ENCODE measurements at regions not wholly inside any gene's neighbourhood (a gene's known extent, or its start where the extent isn't known, plus 50 kb on each side); places are given as distances from the start of the nearest gene placed in this dataset.
"Not testable (repeated sequence)": the region's sequence is repeated elsewhere in the genome, so short reads cannot be mapped to it uniquely, and the experiment has no call there.

DNA sequence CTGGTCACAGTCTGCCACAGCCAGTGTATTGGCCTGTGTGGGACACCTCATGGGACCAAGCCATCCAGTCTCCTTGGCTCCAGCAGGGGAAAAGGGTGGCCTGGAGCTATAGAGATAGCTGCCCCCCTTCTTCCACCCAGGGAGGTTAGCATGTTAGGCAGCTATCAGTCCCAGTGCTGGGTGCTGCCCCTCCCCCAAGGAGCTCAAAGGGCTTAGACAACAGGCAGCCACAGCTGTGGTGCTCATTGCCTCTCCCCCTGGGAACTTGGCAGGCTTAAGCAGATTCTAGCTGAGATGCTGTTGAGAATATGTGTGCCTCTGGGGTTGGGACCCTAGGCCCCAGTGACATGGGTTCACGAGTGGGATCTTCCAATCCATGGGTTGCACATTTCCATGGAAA, 226.0 kb upstream of the PTGER4 start:
- no peak for DNase-seq

DNA sequence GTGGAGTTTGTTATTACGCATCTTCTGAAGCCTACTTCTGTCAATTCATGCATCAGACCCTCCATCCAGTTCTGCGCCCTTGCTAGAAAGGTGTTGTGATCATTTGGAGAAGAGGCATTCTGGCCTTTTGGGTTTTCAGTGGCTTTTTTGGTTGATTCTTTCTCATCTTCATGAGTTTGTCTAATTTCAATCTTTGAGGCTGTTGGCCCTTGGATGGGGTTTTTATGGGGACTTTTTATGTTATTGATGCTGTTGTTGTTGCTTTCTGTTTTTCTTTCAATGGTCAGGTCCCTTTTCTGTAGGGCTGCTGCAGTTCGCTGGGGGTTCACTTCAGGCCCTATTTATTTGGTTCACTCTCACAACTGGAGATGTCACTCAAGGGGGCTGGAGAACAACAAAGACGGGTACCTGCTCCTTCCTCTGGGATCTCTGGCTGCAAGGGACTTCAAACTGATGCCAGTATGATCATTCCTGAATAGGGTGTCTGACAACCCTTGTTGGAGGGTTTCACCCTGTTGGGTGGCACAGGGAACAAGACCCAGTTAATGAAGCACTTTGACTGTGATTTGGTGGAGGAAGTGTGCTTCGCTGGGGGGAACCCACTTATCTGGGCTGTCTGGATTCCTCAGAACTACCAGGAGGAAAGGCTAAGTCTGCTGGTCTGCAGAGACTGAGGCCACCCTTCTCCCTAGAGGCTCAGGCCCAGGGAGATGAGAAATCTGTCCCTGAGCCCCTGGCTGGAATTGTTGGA, 226.7 kb upstream of the PTGER4 start:
- no peak for DNase-seq

DNA sequence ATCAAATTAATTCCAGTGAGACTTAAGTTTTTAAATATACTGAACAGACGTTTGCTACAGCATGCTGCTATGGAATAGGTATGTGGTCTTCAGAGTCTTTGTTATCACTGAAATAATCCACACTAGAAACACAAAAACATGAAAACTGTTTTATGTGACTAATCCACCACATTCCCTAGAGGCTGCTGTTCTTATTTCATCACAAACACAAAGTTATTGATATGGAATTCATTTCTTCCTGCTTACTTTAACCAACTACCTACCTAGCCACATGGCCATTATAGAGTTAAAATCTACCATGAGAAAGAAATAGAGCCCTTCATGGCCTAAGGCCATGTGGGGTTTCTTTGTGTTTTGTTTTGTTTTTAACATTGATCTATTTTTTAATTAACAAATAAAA, 232.3 kb upstream of the PTGER4 start:
- peak; percentile 39 for DNase-seq

- peak; percentile 87 for DNase-seq
Observed at GRCh38 chr5:40446910-40447309, 232.8 kb upstream of the PTGER4 start.

- peak; percentile 15 for DNase-seq
Observed at GRCh38 chr5:40442346-40442745, 237.4 kb upstream of the PTGER4 start.

GRCh38 chr5:40441733-40442132, 238.0 kb upstream of the PTGER4 start:
- no peak for DNase-seq

DNA sequence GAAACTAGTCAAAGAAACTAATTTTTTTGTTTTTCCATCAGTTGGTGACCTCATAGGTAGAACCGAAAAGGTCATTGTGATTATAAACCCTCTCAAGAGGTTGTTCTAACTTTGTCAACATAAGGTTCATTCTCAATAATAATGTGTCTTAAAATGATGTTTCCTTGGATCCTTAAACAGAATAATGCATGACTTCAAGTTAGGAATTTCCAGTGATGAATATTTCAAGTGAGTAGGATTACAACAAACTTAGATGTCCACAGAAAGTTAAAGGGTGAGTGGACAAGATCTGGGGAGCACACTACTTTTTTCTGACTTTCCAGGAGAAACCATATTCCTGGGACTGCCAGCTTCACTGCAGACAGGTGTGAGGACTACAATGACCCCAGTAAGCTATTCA, 239.0 kb upstream of the PTGER4 start:
- DNase-seq, result no peak

GRCh38 chr5:40439103-40439502, 240.6 kb upstream of the PTGER4 start:
- DNase-seq, result not testable (repeated sequence)

GRCh38 chr5:40438646-40439045, 241.1 kb upstream of the PTGER4 start:
- not testable (repeated sequence) for DNase-seq

DNA sequence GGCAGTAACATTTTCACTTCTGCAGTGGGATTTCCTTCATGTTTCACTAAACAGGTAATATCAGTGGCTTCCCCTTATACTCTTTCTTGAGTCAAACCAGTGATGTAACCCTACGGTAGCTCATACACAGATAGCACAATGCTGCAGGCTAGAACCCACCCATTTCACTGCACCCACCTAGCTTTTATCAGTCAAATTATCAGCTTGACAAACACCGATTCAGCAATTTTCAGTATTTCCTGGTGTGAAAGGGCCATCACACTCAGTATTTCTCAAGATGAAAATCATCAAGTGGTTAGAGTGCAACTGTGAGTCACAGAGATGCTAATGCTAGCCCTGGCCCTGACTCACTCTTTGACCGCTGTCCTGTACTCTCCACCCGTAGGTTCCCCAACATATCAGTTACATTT, 242.3 kb upstream of the PTGER4 start:
- peak; percentile 92 for DNase-seq

DNA sequence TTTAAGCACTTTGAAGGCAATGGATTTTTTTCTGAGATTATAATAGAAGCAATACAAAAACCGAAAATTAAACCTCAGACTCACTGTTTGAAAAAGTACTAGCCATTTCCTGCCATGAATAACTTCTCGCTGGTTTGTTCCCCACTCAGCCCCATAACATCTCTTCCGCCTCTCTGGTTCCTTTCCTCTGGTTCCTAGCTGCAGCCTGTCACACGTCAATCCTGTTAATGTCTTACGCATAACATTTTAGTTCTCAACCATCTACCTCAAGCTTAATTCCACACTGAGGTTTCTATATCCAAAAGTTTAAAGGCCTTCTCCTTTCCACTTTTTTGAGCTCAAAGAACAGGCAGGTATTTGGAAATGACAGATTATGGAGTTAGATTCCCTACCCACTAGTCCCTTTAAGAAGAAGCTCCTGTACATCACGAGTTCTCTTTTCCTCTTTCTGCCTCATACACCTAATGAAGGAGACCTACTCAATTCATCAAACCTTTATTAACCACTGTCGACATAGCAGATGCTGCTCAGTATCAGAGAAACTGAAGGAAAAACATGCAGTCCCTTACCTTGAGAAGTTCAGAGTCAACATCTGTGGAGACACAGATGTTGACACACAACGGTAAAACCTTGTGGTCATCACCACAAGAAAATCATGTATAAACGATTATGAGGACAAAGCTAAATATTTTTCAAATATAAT, 243.0 kb upstream of the PTGER4 start:
- DNase-seq, result no peak

DNA sequence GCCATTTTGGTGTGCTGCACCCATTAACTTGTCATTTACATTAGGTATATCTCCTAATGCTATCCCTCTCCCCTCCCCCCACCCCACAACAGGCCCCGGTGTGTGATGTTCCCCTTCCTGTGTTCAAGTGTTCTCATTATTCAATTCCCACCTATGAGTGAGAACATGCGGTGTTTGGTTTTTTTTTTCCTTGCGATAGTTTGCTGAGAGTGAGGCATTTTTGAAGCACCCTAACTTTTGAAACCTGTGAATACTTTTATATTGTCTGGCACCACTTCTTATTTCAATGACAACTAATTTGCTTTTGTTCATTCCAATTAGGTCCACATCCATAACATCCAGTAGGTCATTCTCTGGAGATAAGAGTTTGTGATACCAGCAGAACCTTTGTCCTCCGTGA, 244.0 kb upstream of the PTGER4 start:
- not testable (repeated sequence) for DNase-seq

DNA sequence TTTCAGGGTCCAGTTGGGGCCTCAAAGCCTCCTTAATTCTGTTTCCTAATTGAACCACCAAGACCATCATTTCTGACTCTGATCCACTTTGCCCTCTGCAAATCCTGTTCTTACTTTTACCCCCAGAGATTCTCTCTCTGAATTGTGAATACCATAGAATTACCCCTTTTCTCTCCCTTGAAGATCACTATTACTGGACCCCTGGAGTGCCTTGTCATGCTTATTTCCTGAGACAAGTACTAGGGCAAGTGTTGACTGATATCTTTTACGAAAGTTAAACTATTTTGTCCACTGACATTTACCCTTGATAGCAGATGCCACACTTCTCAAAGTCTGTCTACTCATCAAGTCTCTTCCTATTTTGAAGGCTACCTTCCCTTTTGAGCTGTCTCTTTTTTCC, 246.9 kb upstream of the PTGER4 start:
- DNase-seq, result no peak

GRCh38 chr5:40431734-40432133, 248.0 kb upstream of the PTGER4 start:
- DNase-seq, result no peak

GRCh38 chr5:40430101-40430710, 249.5 kb upstream of the PTGER4 start:
- DNase-seq, result no peak

DNA sequence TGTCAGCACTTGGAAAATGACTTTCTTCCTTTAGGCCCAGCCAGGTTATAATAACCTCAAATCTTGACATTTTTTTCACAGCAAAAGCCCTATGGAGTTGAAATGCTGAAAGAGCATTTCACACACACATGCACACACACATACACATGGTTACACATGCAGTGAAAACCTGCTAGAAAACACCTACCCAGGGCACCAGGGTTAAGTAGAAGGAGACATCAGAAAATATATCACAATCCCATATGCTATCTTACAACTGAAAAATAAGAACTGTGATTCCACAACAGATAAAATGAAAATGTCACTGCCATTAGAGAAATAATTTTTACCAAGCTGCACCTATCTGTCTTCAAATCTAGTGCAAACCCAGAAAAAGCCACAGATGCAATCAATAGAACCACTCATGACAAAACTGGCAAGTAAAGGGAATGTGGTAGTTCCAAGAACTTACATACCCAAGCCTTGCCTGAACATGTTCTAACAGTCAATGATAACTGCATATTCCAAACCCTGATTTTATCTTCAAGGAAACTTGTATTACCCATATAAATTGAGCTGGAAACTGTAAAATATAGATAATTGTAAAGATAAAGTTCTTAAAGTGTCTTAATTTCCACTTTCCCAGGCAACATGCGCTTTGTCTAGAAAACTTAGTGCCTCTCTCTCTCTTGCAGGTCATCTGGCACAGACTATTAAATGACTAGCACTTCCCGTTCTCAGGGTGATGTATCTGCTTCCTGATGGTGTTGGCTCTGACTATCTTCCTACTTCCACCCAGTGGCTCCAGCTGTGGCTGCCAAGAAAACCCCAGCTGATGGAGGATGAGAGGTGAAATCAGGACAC, 250.2 kb upstream of the PTGER4 start:
- DNase-seq, result peak; percentile 72

DNA sequence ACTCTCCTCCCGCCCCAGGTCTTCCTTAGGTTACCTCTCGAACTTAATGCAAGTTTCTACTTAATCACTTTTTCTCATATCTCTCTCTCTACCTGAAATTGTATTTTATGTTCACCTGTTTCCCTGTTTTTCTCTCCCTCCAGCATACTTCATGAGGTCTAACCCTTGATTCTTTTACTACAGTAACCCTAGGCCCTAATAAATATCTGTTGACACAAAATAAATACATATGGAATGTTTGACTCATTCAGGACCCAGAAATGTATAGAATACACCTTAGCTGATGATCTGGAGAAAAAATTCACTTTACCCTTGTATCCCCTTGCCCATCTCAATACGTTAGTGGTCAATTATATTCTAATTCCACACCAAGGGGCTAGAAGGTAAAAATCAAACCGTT, 250.9 kb upstream of the PTGER4 start:
- no peak for DNase-seq

GRCh38 chr5:40428126-40428525, 251.6 kb upstream of the PTGER4 start:
- DNase-seq, result peak; percentile 82

GRCh38 chr5:40417046-40417810, 262.5 kb upstream of the PTGER4 start:
- DNase-seq, result not testable (repeated sequence)

DNA sequence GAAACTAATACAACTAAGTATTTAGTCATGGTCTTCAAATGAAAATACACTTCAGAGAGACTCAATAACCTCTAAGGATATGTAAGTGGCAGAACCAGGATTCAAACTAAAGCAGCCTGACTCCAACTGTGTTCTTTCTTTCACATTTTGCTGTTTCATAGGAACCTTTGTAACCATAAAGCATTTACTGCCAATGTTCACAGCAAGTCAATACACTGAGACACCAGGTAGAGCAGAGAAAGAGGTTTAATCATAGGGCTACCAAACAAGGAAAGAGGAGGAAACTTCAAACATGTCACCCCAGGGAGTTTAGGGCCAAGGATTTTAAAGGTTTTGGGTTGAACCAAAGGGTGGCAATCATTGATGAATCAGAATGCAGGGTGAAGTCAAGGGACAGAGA, 263.1 kb upstream of the PTGER4 start:
- DNase-seq, result no peak

- no peak for DNase-seq
Observed at GRCh38 chr5:40416098-40416497, 263.6 kb upstream of the PTGER4 start.

DNA sequence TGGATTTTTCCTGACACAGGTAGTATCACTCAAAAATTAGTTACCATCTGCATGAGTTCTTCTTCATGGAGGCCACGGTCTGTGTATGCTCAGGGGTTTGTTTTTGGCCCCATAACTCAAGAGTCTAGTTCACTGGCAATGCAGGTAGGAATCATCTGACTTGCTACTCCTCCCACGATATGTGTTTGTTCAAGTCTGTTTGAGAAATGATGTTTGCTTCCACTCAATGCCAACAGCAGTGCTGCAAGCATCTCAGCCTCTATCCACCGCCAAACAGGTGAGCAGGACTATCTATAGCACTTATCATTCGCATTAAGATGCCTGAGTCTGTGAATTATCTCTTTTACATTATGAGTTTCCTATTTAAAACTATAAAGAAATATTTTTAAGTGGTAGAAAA, 264.8 kb upstream of the PTGER4 start:
- no peak for DNase-seq

Measured in HCEC 1CT (cell line).